OCI-LY3 (cell line): ENCODE measurements at regions not wholly inside any gene's neighbourhood (a gene's known extent, or its start where the extent isn't known, plus 50 kb on each side); places are given as distances from the start of the nearest gene placed in this dataset.

Experiments
- H2AFZ ChIP-seq: fragments of 200-600, 300-600 bp; shearing (Covaris generic); 2 replicates; pipeline ENCODE4 v1.6.0; 2014; ENCODE audit warnings: antibody characterized with exemption, low read depth, low read length
- H3K27ac ChIP-seq: fragments of 200-600, 300-600 bp; sonication (generic); 2 replicates; pipeline ENCODE4 v1.5.1; 2014; ENCODE audit warnings: mild to moderate bottlenecking, low read length, moderate library complexity, mixed read lengths
- H3K27me3 ChIP-seq: fragments of 200-600, 300-600 bp; sonication (generic); 2 replicates; pipeline ENCODE4 v1.6.1; 2014; ENCODE audit warnings: low read depth, low read length, mixed read lengths
- H3K36me3 ChIP-seq: fragments of 200-600, 300-600 bp; sonication (generic); replicated peaks from 2 replicates; pipeline ENCODE3; 2014; ENCODE audit warnings: low read depth, low read length, mixed read lengths
- H3K4me1 ChIP-seq: fragments of 300-600, 200-600 bp; sonication (generic); 2 replicates; pipeline ENCODE4 v1.6.1; 2014; ENCODE audit warnings: low read length, mixed read lengths
- H3K4me2 ChIP-seq: fragments of 200-600, 300-600 bp; sonication (generic); 2 replicates; pipeline ENCODE4 v1.6.1; 2014; ENCODE audit warnings: low read length, mixed read lengths
- H3K4me3 ChIP-seq: fragments of 300-600, 200-600 bp; sonication (generic); 2 replicates; pipeline ENCODE4 v1.5.1; 2014; ENCODE audit warnings: antibody characterized with exemption, mild to moderate bottlenecking, low read length, moderate library complexity
- H3K79me2 ChIP-seq: fragments of 300-600, 200-600 bp; shearing (Covaris generic); 2 replicates; pipeline ENCODE4 v1.6.1; 2014; ENCODE audit warnings: mild to moderate bottlenecking, low read length, mixed read lengths
- H3K9ac ChIP-seq: fragments of 300-600, 200-600 bp; shearing (Covaris generic); 2 replicates; pipeline ENCODE4 v1.6.0; 2014; ENCODE audit warnings: mild to moderate bottlenecking, low read length, moderate library complexity
- H3K9me3 ChIP-seq: fragments of 200-600, 300-600 bp; shearing (Covaris generic); 2 replicates; pipeline ENCODE4 v1.6.1; 2014; ENCODE audit warnings: low read length, mixed read lengths; ENCODE audit not compliant: insufficient read depth
- H4K20me1 ChIP-seq: fragments of 200-600, 300-600 bp; sonication (generic); 2 replicates; pipeline ENCODE4 v1.6.1; 2016; ENCODE audit warnings: low read length, mixed read lengths; ENCODE audit not compliant: insufficient read depth
- CTCF ChIP-seq: fragments of 200-600, 300-600 bp; sonication (generic); IDR thresholded peaks from 2 replicates; pipeline ENCODE4 v1.5.1; 2014; ENCODE audit warnings: antibody characterized with exemption, low read length, low read depth
- EZH2phosphoT487 ChIP-seq: fragments of 200-600 bp; shearing (Covaris generic); IDR thresholded peaks from 2 replicates; pipeline ENCODE4 v1.6.1; 2018; ENCODE audit warnings: antibody characterized with exemption, mixed run types, low read depth

GRCh38 chr10:118459642-118460193 lies 117.6 kb upstream of the FAM204A start:
- TF ChIP-seq CTCF (peak; percentile 74), EZH2phosphoT487 (no peak)
- H3K36me3 ChIP-seq: no peaks in the 10 kb centered on the region
- no peaks in the 10 kb centered on the region for H3K79me2 ChIP-seq
- 0 out of 2 replicates have a peak, but pooled peaks cover 6% of the 10 kb centered on the region for H3K27me3 ChIP-seq
- peak overlapping the region; percentile 90 for H2AFZ ChIP-seq
- H3K9ac ChIP-seq: peak overlapping the region; percentile 38
- H3K9me3 ChIP-seq: no peaks in the 10 kb centered on the region
- H4K20me1 ChIP-seq: no peaks in the 10 kb centered on the region
- H3K27ac ChIP-seq: no peak overlapping the region
- H3K4me1 ChIP-seq: no peaks in the 10 kb centered on the region
- peak overlapping the region; percentile 73 for H3K4me3 ChIP-seq
- H3K4me2 ChIP-seq: peak overlapping the region; percentile 95

- no peaks in the 10 kb centered on the region for H3K4me1 ChIP-seq
- H3K9ac ChIP-seq: peak overlapping the region; percentile 38
- TF ChIP-seq EZH2phosphoT487 (no peak), CTCF (no peak)
- no peaks in the 10 kb centered on the region for H3K79me2 ChIP-seq
- H3K27me3 ChIP-seq: 0 out of 2 replicates have a peak, but pooled peaks cover 6% of the 10 kb centered on the region
- peak overlapping the region; percentile 90 for H2AFZ ChIP-seq
- no peaks in the 10 kb centered on the region for H4K20me1 ChIP-seq
- peak overlapping the region; percentile 95 for H3K4me2 ChIP-seq
- H3K27ac ChIP-seq: no peak overlapping the region
- no peaks in the 10 kb centered on the region for H3K36me3 ChIP-seq
- no peaks in the 10 kb centered on the region for H3K9me3 ChIP-seq
- H3K4me3 ChIP-seq: peak overlapping the region; percentile 73
These were observed 117.0 kb upstream of the FAM204A start for GRCh38 chr10:118458957-118459641.

- Histone ChIP-seq H3K4me3 (no peak overlapping the region), H3K27me3 (0 out of 2 replicates have a peak, but pooled peaks cover 6% of the 10 kb centered on the region), H3K36me3 (no peaks in the 10 kb centered on the region), H2AFZ (no peak overlapping the region), H3K9me3 (no peaks in the 10 kb centered on the region), H3K4me2 (no peak overlapping the region), H3K9ac (no peak overlapping the region), H3K27ac (no peak overlapping the region), H3K79me2 (no peaks in the 10 kb centered on the region), H3K4me1 (no peaks in the 10 kb centered on the region), H4K20me1 (no peaks in the 10 kb centered on the region)
- TF ChIP-seq EZH2phosphoT487: no peak
- no peak for TF ChIP-seq CTCF
These were observed 115.8 kb upstream of the FAM204A start for GRCh38 chr10:118457824-118458428.

- H2AFZ ChIP-seq: no peak overlapping the region
- no peak overlapping the region for H3K27ac ChIP-seq
- H3K9me3 ChIP-seq: no peaks in the 10 kb centered on the region
- no peaks in the 10 kb centered on the region for H3K36me3 ChIP-seq
- no peak for TF ChIP-seq EZH2phosphoT487
- no peak for TF ChIP-seq CTCF
- H3K27me3 ChIP-seq: no peaks in the 10 kb centered on the region; the same call in 1 of the 2 replicates
- no peaks in the 10 kb centered on the region for H3K79me2 ChIP-seq
- H3K4me2 ChIP-seq: no peak overlapping the region
- H3K9ac ChIP-seq: no peak overlapping the region
- no peaks in the 10 kb centered on the region for H3K4me1 ChIP-seq
- H4K20me1 ChIP-seq: no peaks in the 10 kb centered on the region
- no peak overlapping the region for H3K4me3 ChIP-seq
These were observed 113.1 kb upstream of the FAM204A start for GRCh38 chr10:118455181-118455695.
